WI38 (cell line): ENCODE measurements at regions not wholly inside any gene's neighbourhood (a gene's known extent, or its start where the extent isn't known, plus 50 kb on each side); places are given as distances from the start of the nearest gene placed in this dataset.
"Not testable (repeated sequence)": the region's sequence is repeated elsewhere in the genome, so short reads cannot be mapped to it uniquely, and the experiment has no call there.

Experiments used
- H3K4me3 ChIP-seq: 2 replicates; pipeline ENCODE4 v1.5.1; 2011; ENCODE audit warnings: low read depth, mild to moderate bottlenecking, control low read depth, low read length
- CTCF ChIP-seq: IDR thresholded peaks from 2 replicates; pipeline ENCODE4 v1.5.1; 2012; ENCODE audit warnings: low read depth, mild to moderate bottlenecking, control low read depth, low read length

- no peak overlapping the region for H3K4me3 ChIP-seq
- no peak for TF ChIP-seq CTCF
Observed at GRCh38 chr6:74902846-74903245, 303.0 kb downstream of the COL12A1 start.

- H3K4me3 ChIP-seq = no peak overlapping the region
- TF ChIP-seq CTCF = no peak
Observed at GRCh38 chr6:74902089-74902488, 303.8 kb downstream of the COL12A1 start.

GRCh38 chr6:74901576-74901975 lies 304.3 kb downstream of the COL12A1 start:
- TF ChIP-seq CTCF = no peak
- H3K4me3 ChIP-seq = no peak overlapping the region

GRCh38 chr6:74899416-74899815 lies 306.4 kb downstream of the COL12A1 start:
- H3K4me3 ChIP-seq = no peak overlapping the region
- TF ChIP-seq CTCF = peak; percentile 29

- TF ChIP-seq CTCF = no peak
- no peak overlapping the region for H3K4me3 ChIP-seq
Observed at GRCh38 chr6:74892091-74892490, 313.8 kb downstream of the COL12A1 start.

GRCh38 chr6:74891349-74891831 lies 314.5 kb downstream of the COL12A1 start:
- no peak for TF ChIP-seq CTCF

GRCh38 chr6:74889635-74890034 lies 316.2 kb downstream of the COL12A1 start:
- no peak overlapping the region for H3K4me3 ChIP-seq
- TF ChIP-seq CTCF = no peak

More at GRCh38 chr6:74891349-74891831, 314.5 kb downstream of the COL12A1 start:
- no peak overlapping the region for H3K4me3 ChIP-seq

GRCh38 chr6:74888741-74889140 lies 317.1 kb downstream of the COL12A1 start:
- H3K4me3 ChIP-seq = not testable (repeated sequence)
